Iris pigment epithelial cell (primary cell): ENCODE measurements at regions not wholly inside any gene's neighbourhood (a gene's known extent, or its start where the extent isn't known, plus 50 kb on each side); places are given as distances from the start of the nearest gene placed in this dataset.

Experiments used
- DNase-seq: peaks from one replicate; pipeline ENCODE4 v3.0.0-alpha.2; 2011; ENCODE audit warnings: low read depth

- DNase-seq = no peak
Observed at GRCh38 chr2:187057466-187057865, 208.5 kb upstream of the ZSWIM2 start.

GRCh38 chr2:187056416-187057334 lies 207.7 kb upstream of the ZSWIM2 start:
- DNase-seq = no peak

- peak; percentile 71 for DNase-seq
Observed at GRCh38 chr2:187055463-187055862, 206.5 kb upstream of the ZSWIM2 start.

- no peak for DNase-seq
Observed at GRCh38 chr2:187054501-187055319, 205.7 kb upstream of the ZSWIM2 start.

- DNase-seq = no peak
Observed at GRCh38 chr2:187051350-187051749, 202.4 kb upstream of the ZSWIM2 start.

GRCh38 chr2:187050409-187050998 lies 201.5 kb upstream of the ZSWIM2 start:
- DNase-seq = peak; percentile 23

- no peak for DNase-seq
Observed at GRCh38 chr2:187037310-187037709, 188.3 kb upstream of the ZSWIM2 start.

GRCh38 chr2:187034434-187034833 lies 185.5 kb upstream of the ZSWIM2 start:
- DNase-seq = no peak

- DNase-seq = no peak
Observed at GRCh38 chr2:187024739-187025138, 175.8 kb upstream of the ZSWIM2 start.

GRCh38 chr2:187023996-187024395 lies 175.0 kb upstream of the ZSWIM2 start:
- DNase-seq = peak; percentile 56

- DNase-seq = no peak
Observed at GRCh38 chr2:187017438-187017837, 168.5 kb upstream of the ZSWIM2 start.

- no peak for DNase-seq
Observed at GRCh38 chr2:187013058-187013457, 164.1 kb upstream of the ZSWIM2 start.

- no peak for DNase-seq
Observed at GRCh38 chr2:187011206-187011832, 162.3 kb upstream of the ZSWIM2 start.

GRCh38 chr2:187009483-187010239 lies 160.7 kb upstream of the ZSWIM2 start:
- no peak for DNase-seq

- DNase-seq = peak; percentile 90
Observed at GRCh38 chr2:187008111-187008510, 159.1 kb upstream of the ZSWIM2 start.

- DNase-seq = no peak
Observed at GRCh38 chr2:187003611-187004010, 154.6 kb upstream of the ZSWIM2 start.

GRCh38 chr2:187003038-187003554 lies 154.1 kb upstream of the ZSWIM2 start:
- no peak for DNase-seq

- DNase-seq = no peak
Observed at GRCh38 chr2:187002242-187002641, 153.3 kb upstream of the ZSWIM2 start.

- no peak for DNase-seq
Observed at GRCh38 chr2:187001248-187001647, 152.3 kb upstream of the ZSWIM2 start.

- DNase-seq = peak; percentile 94
Observed at GRCh38 chr2:186995092-186995491, 146.1 kb upstream of the ZSWIM2 start.

- peak; percentile 23 for DNase-seq
Observed at GRCh38 chr2:186992597-186992996, 143.6 kb upstream of the ZSWIM2 start.
